ENCODE measurements at regions not wholly inside any gene's neighbourhood (a gene's known extent, or its start where the extent isn't known, plus 50 kb on each side); places are given as distances from the start of the nearest gene placed in this dataset.

DNA sequence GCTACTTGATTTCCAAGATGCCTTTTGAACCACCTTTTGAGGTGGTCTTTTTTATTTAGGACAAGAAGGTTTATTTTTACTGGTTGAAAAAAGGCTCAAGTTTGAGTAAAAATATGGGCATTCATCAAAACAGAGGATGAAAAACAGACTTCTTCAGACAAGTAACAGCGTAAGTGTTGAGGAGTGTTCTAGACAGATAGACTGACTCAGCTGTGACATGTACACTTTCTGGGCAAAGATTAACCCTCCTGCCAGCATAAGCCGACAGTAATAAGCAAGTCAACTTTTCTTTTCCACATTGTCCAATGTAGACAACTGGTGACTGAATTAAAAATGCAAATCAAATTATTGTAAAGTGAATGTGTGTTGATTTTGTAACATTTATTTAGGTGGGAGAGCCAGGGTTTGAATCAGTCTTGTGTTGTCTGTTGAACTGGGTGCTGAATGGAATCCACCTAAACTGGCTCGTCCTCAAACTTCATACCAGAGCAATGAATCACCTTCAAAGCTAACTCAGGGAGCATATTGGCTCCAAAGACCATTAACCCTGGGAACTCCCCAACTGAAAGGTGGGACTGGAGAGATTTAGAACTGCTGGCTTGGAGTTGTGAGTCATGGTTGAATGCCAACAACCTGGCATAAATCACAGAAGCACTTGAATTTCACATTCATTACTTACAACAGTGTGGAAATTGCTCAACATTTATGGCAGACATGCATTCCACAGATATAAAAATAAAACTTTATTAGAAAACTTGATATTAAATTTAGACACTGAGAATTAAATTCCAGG is 377.0 kb downstream of the ETS1 start (continued):
- TF ChIP-seq, protein P1, sequence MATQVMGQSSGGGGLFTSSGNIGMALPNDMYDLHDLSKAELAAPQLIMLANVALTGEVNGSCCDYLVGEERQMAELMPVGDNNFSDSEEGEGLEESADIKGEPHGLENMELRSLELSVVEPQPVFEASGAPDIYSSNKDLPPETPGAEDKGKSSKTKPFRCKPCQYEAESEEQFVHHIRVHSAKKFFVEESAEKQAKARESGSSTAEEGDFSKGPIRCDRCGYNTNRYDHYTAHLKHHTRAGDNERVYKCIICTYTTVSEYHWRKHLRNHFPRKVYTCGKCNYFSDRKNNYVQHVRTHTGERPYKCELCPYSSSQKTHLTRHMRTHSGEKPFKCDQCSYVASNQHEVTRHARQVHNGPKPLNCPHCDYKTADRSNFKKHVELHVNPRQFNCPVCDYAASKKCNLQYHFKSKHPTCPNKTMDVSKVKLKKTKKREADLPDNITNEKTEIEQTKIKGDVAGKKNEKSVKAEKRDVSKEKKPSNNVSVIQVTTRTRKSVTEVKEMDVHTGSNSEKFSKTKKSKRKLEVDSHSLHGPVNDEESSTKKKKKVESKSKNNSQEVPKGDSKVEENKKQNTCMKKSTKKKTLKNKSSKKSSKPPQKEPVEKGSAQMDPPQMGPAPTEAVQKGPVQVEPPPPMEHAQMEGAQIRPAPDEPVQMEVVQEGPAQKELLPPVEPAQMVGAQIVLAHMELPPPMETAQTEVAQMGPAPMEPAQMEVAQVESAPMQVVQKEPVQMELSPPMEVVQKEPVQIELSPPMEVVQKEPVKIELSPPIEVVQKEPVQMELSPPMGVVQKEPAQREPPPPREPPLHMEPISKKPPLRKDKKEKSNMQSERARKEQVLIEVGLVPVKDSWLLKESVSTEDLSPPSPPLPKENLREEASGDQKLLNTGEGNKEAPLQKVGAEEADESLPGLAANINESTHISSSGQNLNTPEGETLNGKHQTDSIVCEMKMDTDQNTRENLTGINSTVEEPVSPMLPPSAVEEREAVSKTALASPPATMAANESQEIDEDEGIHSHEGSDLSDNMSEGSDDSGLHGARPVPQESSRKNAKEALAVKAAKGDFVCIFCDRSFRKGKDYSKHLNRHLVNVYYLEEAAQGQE (IDR thresholded peaks at IDR 0.05; ENCODE audit: low read depth, low read length): no peak
- TF ChIP-seq FOS (IDR thresholded peaks at IDR 0.05; ENCODE audit: borderline replicate concordance, extremely low read depth, insufficient read length) (no peak), MTA3 (IDR thresholded peaks at IDR 0.05; ENCODE audit: borderline replicate concordance, low read length) (no peak), SPI1 (IDR thresholded peaks at IDR 0.05; ENCODE audit: borderline replicate concordance, insufficient read depth, low read depth, low read length) (no peak), IRF4 (IDR thresholded peaks at IDR 0.05; ENCODE audit: low read depth, low read length) (no peak)
- TF ChIP-seq, protein P2, sequence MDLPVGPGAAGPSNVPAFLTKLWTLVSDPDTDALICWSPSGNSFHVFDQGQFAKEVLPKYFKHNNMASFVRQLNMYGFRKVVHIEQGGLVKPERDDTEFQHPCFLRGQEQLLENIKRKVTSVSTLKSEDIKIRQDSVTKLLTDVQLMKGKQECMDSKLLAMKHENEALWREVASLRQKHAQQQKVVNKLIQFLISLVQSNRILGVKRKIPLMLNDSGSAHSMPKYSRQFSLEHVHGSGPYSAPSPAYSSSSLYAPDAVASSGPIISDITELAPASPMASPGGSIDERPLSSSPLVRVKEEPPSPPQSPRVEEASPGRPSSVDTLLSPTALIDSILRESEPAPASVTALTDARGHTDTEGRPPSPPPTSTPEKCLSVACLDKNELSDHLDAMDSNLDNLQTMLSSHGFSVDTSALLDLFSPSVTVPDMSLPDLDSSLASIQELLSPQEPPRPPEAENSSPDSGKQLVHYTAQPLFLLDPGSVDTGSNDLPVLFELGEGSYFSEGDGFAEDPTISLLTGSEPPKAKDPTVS (IDR thresholded peaks at IDR 0.05; ENCODE audit: low read depth, low read length): no peak
- TF ChIP-seq, protein P3, sequence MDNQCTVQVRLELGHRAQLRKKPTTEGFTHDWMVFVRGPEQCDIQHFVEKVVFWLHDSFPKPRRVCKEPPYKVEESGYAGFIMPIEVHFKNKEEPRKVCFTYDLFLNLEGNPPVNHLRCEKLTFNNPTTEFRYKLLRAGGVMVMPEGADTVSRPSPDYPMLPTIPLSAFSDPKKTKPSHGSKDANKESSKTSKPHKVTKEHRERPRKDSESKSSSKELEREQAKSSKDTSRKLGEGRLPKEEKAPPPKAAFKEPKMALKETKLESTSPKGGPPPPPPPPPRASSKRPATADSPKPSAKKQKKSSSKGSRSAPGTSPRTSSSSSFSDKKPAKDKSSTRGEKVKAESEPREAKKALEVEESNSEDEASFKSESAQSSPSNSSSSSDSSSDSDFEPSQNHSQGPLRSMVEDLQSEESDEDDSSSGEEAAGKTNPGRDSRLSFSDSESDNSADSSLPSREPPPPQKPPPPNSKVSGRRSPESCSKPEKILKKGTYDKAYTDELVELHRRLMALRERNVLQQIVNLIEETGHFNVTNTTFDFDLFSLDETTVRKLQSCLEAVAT (IDR thresholded peaks at IDR 0.05): no peak

All from GM12878 (cell line).